ENCODE measurements at regions not wholly inside any gene's neighbourhood (a gene's known extent, or its start where the extent isn't known, plus 50 kb on each side); places are given as distances from the start of the nearest gene placed in this dataset.

GRCh38 chr9:1456301-1457024 lies 406.3 kb downstream of the DMRT2 start:
- DNase-seq (ENCODE audit: low read depth) (peak; percentile 69), FAIRE-seq (peak; percentile 60)
- Histone ChIP-seq H3K36me3 (ENCODE audit: control insufficient read depth, insufficient read depth, low read length) (no peaks in the 10 kb centered on the region), H3K27me3 (ENCODE audit: control insufficient read depth, insufficient read depth, low read length) (no peaks in the 10 kb centered on the region), H3K4me3 (ENCODE audit: low read depth, low read length) (no peak overlapping the region)
- no peak for TF ChIP-seq CTCF (IDR thresholded peaks at IDR 0.05; ENCODE audit: insufficient read depth, low read length, severe bottlenecking)

GRCh38 chr9:1457460-1457859 lies 407.3 kb downstream of the DMRT2 start:
- H3K4me3 ChIP-seq (ENCODE audit: low read depth, low read length) = no peak overlapping the region
- no peak for TF ChIP-seq CTCF (IDR thresholded peaks at IDR 0.05; ENCODE audit: insufficient read depth, low read length, severe bottlenecking)
- no peaks in the 10 kb centered on the region for H3K36me3 ChIP-seq (ENCODE audit: control insufficient read depth, insufficient read depth, low read length)
- FAIRE-seq (no peak), DNase-seq (ENCODE audit: low read depth) (no peak)
- H3K27me3 ChIP-seq (ENCODE audit: control insufficient read depth, insufficient read depth, low read length) = no peaks in the 10 kb centered on the region

DNA sequence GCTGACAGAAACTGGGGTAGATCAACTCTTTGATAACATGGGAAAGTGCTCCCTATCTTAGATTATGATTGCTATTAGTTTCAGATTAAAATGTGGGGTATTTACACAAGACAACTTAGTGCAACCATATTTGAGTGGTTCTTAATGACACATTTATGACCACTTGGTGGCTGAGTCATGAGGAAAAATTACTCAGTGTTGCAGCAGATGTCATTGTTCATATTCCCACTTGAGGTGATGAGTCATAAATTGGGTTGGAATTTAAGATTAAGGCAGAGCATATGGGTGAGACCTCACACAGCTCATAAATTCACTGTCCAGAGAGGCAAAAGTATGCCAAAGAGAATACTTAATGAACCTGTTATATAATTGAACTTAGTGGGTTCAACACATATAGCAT lies 408.3 kb downstream of the DMRT2 start:
- Histone ChIP-seq H3K27me3 (ENCODE audit: control insufficient read depth, insufficient read depth, low read length) (no peaks in the 10 kb centered on the region), H3K4me3 (ENCODE audit: low read depth, low read length) (no peak overlapping the region), H3K36me3 (ENCODE audit: control insufficient read depth, insufficient read depth, low read length) (no peaks in the 10 kb centered on the region)
- peak; percentile 40 for FAIRE-seq
- TF ChIP-seq CTCF (IDR thresholded peaks at IDR 0.05; ENCODE audit: insufficient read depth, low read length, severe bottlenecking) = no peak
- peak; percentile 99 for DNase-seq (ENCODE audit: low read depth)

DNA sequence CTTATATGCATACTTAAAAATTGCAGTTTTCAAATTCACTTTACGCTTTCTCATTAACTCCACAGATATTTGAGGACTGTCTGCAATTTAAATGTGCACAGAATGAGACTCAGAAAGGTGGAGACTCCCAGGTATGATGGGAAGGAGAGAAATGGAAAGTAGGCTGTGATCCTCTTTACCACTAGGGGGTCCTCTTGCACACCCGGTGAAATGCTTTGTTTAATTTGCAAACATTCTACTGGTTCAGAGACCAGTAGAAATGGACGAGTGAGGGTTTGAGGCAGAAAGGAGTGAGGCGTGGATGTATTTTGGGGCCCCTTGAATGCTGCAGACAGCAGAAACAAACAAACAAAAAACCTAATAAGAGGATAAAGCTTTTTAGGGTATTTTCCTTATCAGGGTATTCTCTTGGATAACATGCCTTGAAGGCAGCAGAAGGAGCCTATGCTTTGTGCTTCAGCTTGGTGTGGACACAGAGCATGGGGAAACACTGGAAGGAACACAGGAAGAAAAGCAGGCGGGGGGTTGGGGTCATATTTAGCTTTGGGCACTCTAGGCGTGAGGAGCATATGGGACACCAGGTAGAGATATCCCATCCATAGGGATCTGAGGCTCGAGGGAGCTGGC lies 410.1 kb downstream of the DMRT2 start:
- no peak for FAIRE-seq
- DNase-seq (ENCODE audit: low read depth) = peak; percentile 55

GRCh38 chr9:1461812-1462211 lies 411.7 kb downstream of the DMRT2 start:
- DNase-seq (ENCODE audit: low read depth) (no peak), FAIRE-seq (no peak)
- no peak for TF ChIP-seq CTCF (IDR thresholded peaks at IDR 0.05; ENCODE audit: insufficient read depth, low read length, severe bottlenecking)
- H3K4me3 ChIP-seq (ENCODE audit: low read depth, low read length) = no peak overlapping the region
- H3K27me3 ChIP-seq (ENCODE audit: control insufficient read depth, insufficient read depth, low read length) = no peaks in the 10 kb centered on the region
- H3K36me3 ChIP-seq (ENCODE audit: control insufficient read depth, insufficient read depth, low read length) = no peaks in the 10 kb centered on the region

More for the DNA sequence above, 410.1 kb downstream of the DMRT2 start:
- peak; percentile 80 for TF ChIP-seq CTCF (IDR thresholded peaks at IDR 0.05; ENCODE audit: insufficient read depth, low read length, severe bottlenecking)
- no peaks in the 10 kb centered on the region for H3K36me3 ChIP-seq (ENCODE audit: control insufficient read depth, insufficient read depth, low read length)
- no peaks in the 10 kb centered on the region for H3K27me3 ChIP-seq (ENCODE audit: control insufficient read depth, insufficient read depth, low read length)
- H3K4me3 ChIP-seq (ENCODE audit: low read depth, low read length) = no peak overlapping the region
